H9 (cell line): ENCODE measurements at regions not wholly inside any gene's neighbourhood (a gene's known extent, or its start where the extent isn't known, plus 50 kb on each side); places are given as distances from the start of the nearest gene placed in this dataset.

Experiments used
- DNase-seq: peaks from one replicate; pipeline ENCODE4 v3.0.0-alpha.2; 2017
- H2AFZ ChIP-seq: one replicate; pipeline ENCODE4 v1.6.1; 2013; ENCODE audit warnings: mild to moderate bottlenecking, low read length, control low read depth, moderate library complexity
- H2AK5ac ChIP-seq: 2 replicates; pipeline ENCODE4 v1.6.1; 2013; ENCODE audit warnings: low read length, control low read depth, mixed read lengths; ENCODE audit not compliant: insufficient read length
- H2BK120ac ChIP-seq: one replicate; pipeline ENCODE4 v1.6.1; 2013; ENCODE audit warnings: low read depth, mild to moderate bottlenecking, low read length, control low read depth, inconsistent platforms; ENCODE audit not compliant: poor library complexity, severe bottlenecking
- H2BK12ac ChIP-seq: 2 replicates; pipeline ENCODE4 v1.6.1; 2013; ENCODE audit warnings: low read length, control low read depth, mixed read lengths, low read depth; ENCODE audit not compliant: insufficient read length
- H2BK15ac ChIP-seq: 2 replicates; pipeline ENCODE4 v1.6.1; 2013; ENCODE audit warnings: low read depth, low read length, control low read depth
- H2BK20ac ChIP-seq: one replicate; pipeline ENCODE4 v1.6.1; 2013; ENCODE audit warnings: low read depth, mild to moderate bottlenecking, low read length, control low read depth, inconsistent platforms; ENCODE audit not compliant: poor library complexity, severe bottlenecking
- H2BK5ac ChIP-seq: 2 replicates; pipeline ENCODE4 v1.6.1; 2013; ENCODE audit warnings: low read length, control low read depth, mixed read lengths; ENCODE audit not compliant: insufficient read length
- H3K14ac ChIP-seq: 2 replicates; pipeline ENCODE4 v1.6.1; 2013; ENCODE audit warnings: low read length, control low read depth; ENCODE audit not compliant: insufficient read depth
- H3K18ac ChIP-seq: 2 replicates; pipeline ENCODE4 v1.6.1; 2013; ENCODE audit warnings: low read depth, mild to moderate bottlenecking, mixed read lengths, low read length, control low read depth; ENCODE audit not compliant: insufficient read length
- H3K23ac ChIP-seq: 2 replicates; pipeline ENCODE4 v1.6.1; 2013; ENCODE audit warnings: low read length, control low read depth, mixed read lengths, low read depth; ENCODE audit not compliant: insufficient read length
- H3K23me2 ChIP-seq: 2 replicates; pipeline ENCODE4 v1.6.1; 2013; ENCODE audit warnings: low read depth, mild to moderate bottlenecking, mixed read lengths, low read length, control low read depth; ENCODE audit not compliant: insufficient read length, poor library complexity, severe bottlenecking
- H3K27ac ChIP-seq: 2 replicates; pipeline ENCODE4 v1.5.1; 2013; ENCODE audit warnings: low read length, control low read depth, mixed read lengths, low read depth; ENCODE audit not compliant: insufficient read length
- H3K27me3 ChIP-seq: 2 replicates; pipeline ENCODE4 v1.6.1; 2013; ENCODE audit warnings: low read length, control low read depth, inconsistent platforms; ENCODE audit not compliant: insufficient read depth
- H3K4ac ChIP-seq: 2 replicates; pipeline ENCODE4 v1.6.1; 2013; ENCODE audit warnings: low read depth, mild to moderate bottlenecking, control low read depth, inconsistent platforms, low read length, moderate library complexity
- H3K4me1 ChIP-seq: 2 replicates; pipeline ENCODE4 v1.6.1; 2013; ENCODE audit warnings: low read length, control low read depth, inconsistent platforms; ENCODE audit not compliant: insufficient read depth
- H3K4me2 ChIP-seq: 2 replicates; pipeline ENCODE4 v1.6.1; 2013; ENCODE audit warnings: low read length, control low read depth, mixed read lengths; ENCODE audit not compliant: insufficient read length, insufficient read depth
- H3K56ac ChIP-seq: 2 replicates; pipeline ENCODE4 v1.6.1; 2013; ENCODE audit warnings: low read depth, mild to moderate bottlenecking, mixed read lengths, low read length, control low read depth; ENCODE audit not compliant: insufficient read length
- H3K79me1 ChIP-seq: 2 replicates; pipeline ENCODE4 v1.6.1; 2013; ENCODE audit warnings: low read depth, mild to moderate bottlenecking, moderate library complexity, low read length, control low read depth, inconsistent platforms; ENCODE audit not compliant: insufficient read depth, poor library complexity, severe bottlenecking
- H3K79me2 ChIP-seq: 2 replicates; pipeline ENCODE4 v1.6.1; 2013; ENCODE audit warnings: low read length, control low read depth, inconsistent platforms; ENCODE audit not compliant: insufficient read depth
- H3K9ac ChIP-seq: 2 replicates; pipeline ENCODE4 v1.6.1; 2013; ENCODE audit warnings: low read length, control low read depth, mixed read lengths; ENCODE audit not compliant: insufficient read length; ENCODE audit errors: extremely low read depth
- H3K9me3 ChIP-seq: one replicate; pipeline ENCODE4 v1.6.1; 2013; ENCODE audit warnings: low read depth, low read length, inconsistent platforms; ENCODE audit not compliant: control insufficient read depth
- H3T11ph ChIP-seq: one replicate; pipeline ENCODE4 v1.6.1; 2013; ENCODE audit warnings: mild to moderate bottlenecking, low read length, control low read depth, inconsistent platforms
- H4K20me1 ChIP-seq: one replicate; pipeline ENCODE4 v1.6.1; 2013; ENCODE audit not compliant: control insufficient read depth, insufficient read length, insufficient read depth
- H4K5ac ChIP-seq: 2 replicates; pipeline ENCODE4 v1.6.1; 2013; ENCODE audit warnings: low read depth, mild to moderate bottlenecking, mixed read lengths, low read length, control low read depth; ENCODE audit not compliant: insufficient read length
- H4K8ac ChIP-seq: replicated peaks from 2 replicates; pipeline ENCODE4 v1.6.1; 2013; ENCODE audit warnings: low read length, control low read depth, mixed read lengths, low read depth; ENCODE audit not compliant: insufficient read length
- H4K91ac ChIP-seq: 2 replicates; pipeline ENCODE4 v1.6.1; 2013; ENCODE audit warnings: low read depth, mild to moderate bottlenecking, moderate library complexity, mixed read lengths, low read length, control low read depth; ENCODE audit not compliant: insufficient read length
- H3K27ac Mint-ChIP-seq, 3 experiments: 2 replicates in 2 of 3; 3 replicates in 1 of 3; pipeline ENCODE4 v1.8.0; 2020 to 2021; ENCODE audit warnings: mixed read lengths in 3 of 3, mild to moderate bottlenecking in 1 of 3, moderate library complexity in 1 of 3
- H3K27me3 Mint-ChIP-seq: 2 replicates; pipeline ENCODE4 v1.8.0; 2021; ENCODE audit warnings: low read depth, mild to moderate bottlenecking, moderate library complexity, mixed read lengths
- H3K36me3 Mint-ChIP-seq, 3 experiments: 2 replicates in 2 of 3; 3 replicates in 1 of 3; pipeline ENCODE4 v1.8.0; 2020 to 2021; ENCODE audit warnings: low read depth in 3 of 3, mixed read lengths in 3 of 3; ENCODE audit not compliant: insufficient read depth in 1 of 3
- H3K4me1 Mint-ChIP-seq, 2 experiments: 2 replicates each; pipeline ENCODE4 v1.8.0; 2020; ENCODE audit warnings: mixed read lengths in 2 of 2
- H3K4me3 Mint-ChIP-seq, 2 experiments: 2 replicates in 1 of 2; 3 replicates in 1 of 2; pipeline ENCODE4 v1.8.0; 2020 to 2021; ENCODE audit warnings: mild to moderate bottlenecking in 2 of 2, mixed read lengths in 2 of 2, moderate library complexity in 1 of 2
- H3K9me3 Mint-ChIP-seq, 2 experiments: 2 replicates in 1 of 2; 3 replicates in 1 of 2; pipeline ENCODE4 v1.8.0; 2020; ENCODE audit warnings: mild to moderate bottlenecking in 2 of 2, mixed read lengths in 2 of 2, moderate library complexity in 1 of 2
- WGBS: extraction: QIAGEN DNeasy Blood & Tissue Kit; methylation state at CpG from one replicate; pipeline ENCODE4 v1.1.7; 2013; ENCODE audit warnings: missing lambda C conversion rate, low lambda C conversion rate, mixed read lengths; ENCODE audit not compliant: insufficient read length; ENCODE audit errors: extremely low coverage; 5-methylcytosine and 5-hydroxymethylcytosine counted together
- TF ChIP-seq, protein P1 (sequence below): fragments of 200-600 bp; sonication (generic); conservative IDR thresholded peaks from 3 replicates; pipeline ENCODE4 v1.8.0; 2021; ENCODE audit warnings: antibody characterized with exemption, mild to moderate bottlenecking

DNA sequence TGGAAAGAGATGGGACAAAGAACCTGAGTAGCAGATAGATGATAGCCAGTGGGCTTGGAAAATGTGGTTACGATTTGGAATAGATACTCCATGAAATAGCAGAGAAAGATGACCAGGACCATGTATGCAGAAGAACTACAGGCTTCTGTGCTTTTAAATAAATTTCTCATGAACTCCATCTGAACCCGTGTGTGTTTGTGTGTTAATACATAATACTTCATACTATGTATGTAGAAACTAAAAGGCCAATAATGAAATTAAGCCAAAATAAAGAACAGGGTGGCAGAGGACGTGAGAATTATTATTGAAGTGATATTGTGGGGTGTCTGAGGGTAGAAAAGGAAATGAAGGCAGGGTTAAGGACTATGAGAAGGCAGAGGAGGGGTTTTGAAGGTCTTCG lies 385.1 kb upstream of the RPS23 start:
- H2BK120ac ChIP-seq = no peak overlapping the region
- H3K9ac ChIP-seq = no peak overlapping the region
- H4K8ac ChIP-seq = no peak overlapping the region
- H3K79me1 ChIP-seq = no peaks in the 10 kb centered on the region
- TF ChIP-seq, protein P1, sequence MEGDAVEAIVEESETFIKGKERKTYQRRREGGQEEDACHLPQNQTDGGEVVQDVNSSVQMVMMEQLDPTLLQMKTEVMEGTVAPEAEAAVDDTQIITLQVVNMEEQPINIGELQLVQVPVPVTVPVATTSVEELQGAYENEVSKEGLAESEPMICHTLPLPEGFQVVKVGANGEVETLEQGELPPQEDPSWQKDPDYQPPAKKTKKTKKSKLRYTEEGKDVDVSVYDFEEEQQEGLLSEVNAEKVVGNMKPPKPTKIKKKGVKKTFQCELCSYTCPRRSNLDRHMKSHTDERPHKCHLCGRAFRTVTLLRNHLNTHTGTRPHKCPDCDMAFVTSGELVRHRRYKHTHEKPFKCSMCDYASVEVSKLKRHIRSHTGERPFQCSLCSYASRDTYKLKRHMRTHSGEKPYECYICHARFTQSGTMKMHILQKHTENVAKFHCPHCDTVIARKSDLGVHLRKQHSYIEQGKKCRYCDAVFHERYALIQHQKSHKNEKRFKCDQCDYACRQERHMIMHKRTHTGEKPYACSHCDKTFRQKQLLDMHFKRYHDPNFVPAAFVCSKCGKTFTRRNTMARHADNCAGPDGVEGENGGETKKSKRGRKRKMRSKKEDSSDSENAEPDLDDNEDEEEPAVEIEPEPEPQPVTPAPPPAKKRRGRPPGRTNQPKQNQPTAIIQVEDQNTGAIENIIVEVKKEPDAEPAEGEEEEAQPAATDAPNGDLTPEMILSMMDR = no peak
- no peaks in the 10 kb centered on the region; the same call in 1 of the 2 replicates for H3K4me1 ChIP-seq
- H3K4ac ChIP-seq = no peak overlapping the region
- no peak overlapping the region for H2BK5ac ChIP-seq
- no peak overlapping the region for H2BK12ac ChIP-seq
- H4K5ac ChIP-seq = no peak overlapping the region
- no peaks in the 10 kb centered on the region for H4K20me1 ChIP-seq
- H3K56ac ChIP-seq = no peak overlapping the region
- no peak overlapping the region for H3T11ph ChIP-seq
- H3K23ac ChIP-seq = no peak overlapping the region
- no peak overlapping the region for H2BK20ac ChIP-seq
- no peak overlapping the region for H3K18ac ChIP-seq
- no peak overlapping the region for H3K4me2 ChIP-seq
- DNase-seq = no peak
- H3K9me3 ChIP-seq = no peaks in the 10 kb centered on the region
- peaks cover 0 to 13% of the 10 kb centered on the region in 2 experiments; a peak in 3 of 4 replicates for H3K4me1 Mint-ChIP-seq
- no peaks in the 10 kb centered on the region for H3K27me3 ChIP-seq
- H3K4me3 Mint-ChIP-seq = no peak overlapping the region
- H3K9me3 Mint-ChIP-seq = no peaks in the 10 kb centered on the region
- H4K91ac ChIP-seq = no peak overlapping the region
- H3K23me2 ChIP-seq = no peaks in the 10 kb centered on the region
- H3K27ac ChIP-seq = no peak overlapping the region
- 100% methylated on average over 1 of the region's 4 CpGs for WGBS
- no peaks in the 10 kb centered on the region for H3K79me2 ChIP-seq
- no peaks in the 10 kb centered on the region for H3K36me3 Mint-ChIP-seq
- H3K14ac ChIP-seq = no peak overlapping the region
- no peak overlapping the region for H2BK15ac ChIP-seq
- no peak overlapping the region for H2AK5ac ChIP-seq
- H2AFZ ChIP-seq = no peak overlapping the region
- H3K27me3 Mint-ChIP-seq = no peaks in the 10 kb centered on the region
- H3K27ac Mint-ChIP-seq = no peak overlapping the region
